HEK293 (cell line): ENCODE measurements at regions not wholly inside any gene's neighbourhood (a gene's known extent, or its start where the extent isn't known, plus 50 kb on each side); places are given as distances from the start of the nearest gene placed in this dataset.

Experiments
- CTCF ChIA-PET: fragments of 350-600 bp; formaldehyde crosslinking; extraction: SDS; loops from one replicate; lab custom pipeline; 2021; ENCODE audit warnings: antibody characterized with exemption; lab: Yijun Ruan, JAX
- POLR2A ChIA-PET: fragments of 300-600 bp; formaldehyde crosslinking; extraction: SDS; loops from one replicate; lab custom pipeline; 2020; ENCODE audit warnings: antibody characterized with exemption, inconsistent platforms; lab: Yijun Ruan, JAX
- H3K27ac ChIP-seq: fragments of 200-500 bp; sonication (Bioruptor generic); 2 replicates; pipeline ENCODE4 v1.5.1; 2014; ENCODE audit warnings: low read depth, low read length, control low read depth, inconsistent platforms; ENCODE audit errors: extremely low read depth
- H3K36me3 ChIP-seq, 2 experiments: fragments of 200-500 bp in 1 of 2; sonication (Bioruptor generic) in 1 of 2; 1 replicate in 1 of 2; 2 replicates in 1 of 2; pipeline ENCODE4 v1.5.1; 2014 to 2017; ENCODE audit warnings: inconsistent platforms in 2 of 2, low read length in 2 of 2; ENCODE audit not compliant: control insufficient read depth in 2 of 2, insufficient read depth in 1 of 2
- H3K4me1 ChIP-seq: fragments of 200-500 bp; sonication (Bioruptor generic); 2 replicates; pipeline ENCODE4 v1.5.1; 2014; ENCODE audit warnings: mild to moderate bottlenecking, low read length, inconsistent platforms; ENCODE audit not compliant: control insufficient read depth, insufficient read depth
- H3K4me3 ChIP-seq: 2 replicates; pipeline ENCODE4 v1.5.1; 2011; ENCODE audit warnings: low read depth, mild to moderate bottlenecking, control low read depth, low read length, moderate library complexity
- H3K9me3 ChIP-seq: fragments of 200-500 bp; sonication (Bioruptor generic); 2 replicates; pipeline ENCODE4 v1.5.1; 2014; ENCODE audit warnings: low read depth, low read length, inconsistent platforms; ENCODE audit not compliant: control insufficient read depth, insufficient read depth
- SALL2 ChIP-seq: fragments of 450-650 bp; formaldehyde crosslinking; IDR thresholded peaks from 2 replicates; pipeline ENCODE4 v1.5.0; 2017; ENCODE audit warnings: missing biosample characterization, mild to moderate bottlenecking, missing genetic modification characterization, borderline replicate concordance
- SCRT1 ChIP-seq: fragments of 450-650 bp; formaldehyde crosslinking; IDR thresholded peaks from 2 replicates; pipeline ENCODE4 v1.5.1; 2016; ENCODE audit warnings: missing biosample characterization, missing genetic modification characterization, borderline replicate concordance
- WT1 ChIP-seq: fragments of 450-650 bp; formaldehyde crosslinking; IDR thresholded peaks from 2 replicates; pipeline ENCODE4 v1.5.1; 2016; ENCODE audit warnings: missing biosample characterization, missing genetic modification characterization
- ZBTB48 ChIP-seq: fragments of 450-650 bp; formaldehyde crosslinking; IDR thresholded peaks from 2 replicates; pipeline ENCODE4 v1.5.1; 2016; ENCODE audit warnings: missing biosample characterization, missing genetic modification characterization
- ZBTB7A ChIP-seq: fragments of 450-650 bp; formaldehyde crosslinking; IDR thresholded peaks from 2 replicates; pipeline ENCODE4 v1.5.1; 2016; ENCODE audit warnings: low read depth, missing biosample characterization, missing genetic modification characterization
- ZNF266 ChIP-seq: fragments of 450-650 bp; formaldehyde crosslinking; IDR thresholded peaks from 2 replicates; pipeline ENCODE4 v1.5.1; 2016; ENCODE audit warnings: missing biosample characterization, missing genetic modification characterization, low read depth
- ZNF302 ChIP-seq: fragments of 450-650 bp; formaldehyde crosslinking; IDR thresholded peaks from 2 replicates; pipeline ENCODE4 v1.5.1; 2016; ENCODE audit warnings: missing biosample characterization, missing genetic modification characterization, low read depth
- ZNF324 ChIP-seq: fragments of 450-650 bp; formaldehyde crosslinking; IDR thresholded peaks from 2 replicates; pipeline ENCODE4 v1.5.1; 2016; ENCODE audit warnings: missing biosample characterization, missing genetic modification characterization
- ZNF423 ChIP-seq: fragments of 450-650 bp; formaldehyde crosslinking; IDR thresholded peaks from 2 replicates; pipeline ENCODE4 v1.5.1; 2016; ENCODE audit warnings: missing biosample characterization, missing genetic modification characterization
- ZNF473 ChIP-seq: fragments of 450-650 bp; formaldehyde crosslinking; IDR thresholded peaks from 2 replicates; pipeline ENCODE4 v1.5.1; 2017; ENCODE audit warnings: missing biosample characterization, missing genetic modification characterization
- ZNF521 ChIP-seq: fragments of 450-650 bp; formaldehyde crosslinking; IDR thresholded peaks from 2 replicates; pipeline ENCODE4 v1.5.1; 2017; ENCODE audit warnings: missing biosample characterization, mild to moderate bottlenecking, missing genetic modification characterization
- ZNF549 ChIP-seq: fragments of 450-650 bp; IDR thresholded peaks from 2 replicates; pipeline ENCODE4 v1.5.1; 2018; ENCODE audit warnings: missing biosample characterization, missing genetic modification characterization, mild to moderate bottlenecking, inconsistent platforms, moderate library complexity
- ZNF561 ChIP-seq: fragments of 450-650 bp; IDR thresholded peaks from 2 replicates; pipeline ENCODE4 v1.5.1; 2018; ENCODE audit warnings: missing biosample characterization, missing genetic modification characterization, borderline replicate concordance
- ZNF596 ChIP-seq: fragments of 450-650 bp; IDR thresholded peaks from 2 replicates; pipeline ENCODE4 v1.5.0; 2018; ENCODE audit warnings: missing biosample characterization, mild to moderate bottlenecking, missing genetic modification characterization, moderate library complexity
- ZNF624 ChIP-seq: fragments of 450-650 bp; formaldehyde crosslinking; IDR thresholded peaks from 2 replicates; pipeline ENCODE4 v1.5.1; 2017; ENCODE audit warnings: missing biosample characterization, missing genetic modification characterization
- ZNF626 ChIP-seq: fragments of 450-650 bp; sonication (Bioruptor Pico); formaldehyde crosslinking; IDR thresholded peaks from 2 replicates; pipeline ENCODE4 v1.5.1; 2018; ENCODE audit warnings: missing biosample characterization, missing genetic modification characterization, inconsistent platforms
- ZNF707 ChIP-seq: fragments of 450-650 bp; formaldehyde crosslinking; IDR thresholded peaks from 2 replicates; pipeline ENCODE4 v1.5.1; 2016; ENCODE audit warnings: missing biosample characterization, missing genetic modification characterization
- ZNF76 ChIP-seq: fragments of 450-650 bp; formaldehyde crosslinking; IDR thresholded peaks from 2 replicates; pipeline ENCODE4; 2016; ENCODE audit warnings: low read depth, missing biosample characterization, missing genetic modification characterization, borderline replicate concordance
- ZNF776 ChIP-seq: fragments of 450-650 bp; formaldehyde crosslinking; IDR thresholded peaks from 2 replicates; pipeline ENCODE4 v1.5.0; 2017; ENCODE audit warnings: missing biosample characterization, missing genetic modification characterization, borderline replicate concordance
- ZNF792 ChIP-seq: fragments of 450-650 bp; formaldehyde crosslinking; IDR thresholded peaks from 2 replicates; pipeline ENCODE4 v1.5.1; 2016; ENCODE audit warnings: missing biosample characterization, missing genetic modification characterization
- ZNF837 ChIP-seq: fragments of 450-650 bp; formaldehyde crosslinking; IDR thresholded peaks from 2 replicates; pipeline ENCODE4 v1.5.1; 2016; ENCODE audit warnings: missing biosample characterization, missing genetic modification characterization
- TF ChIP-seq, protein P1 (sequence below): fragments of 450-650 bp; formaldehyde crosslinking; IDR thresholded peaks from 2 replicates; pipeline ENCODE4 v1.5.1; 2017; ENCODE audit warnings: missing biosample characterization, missing genetic modification characterization
- TF ChIP-seq, protein P2 (sequence below): fragments of 450-650 bp; formaldehyde crosslinking; IDR thresholded peaks from 2 replicates; pipeline ENCODE4 v1.5.1; 2016; ENCODE audit warnings: missing biosample characterization, missing genetic modification characterization
- TF ChIP-seq, protein P3 (sequence below): fragments of 450-650 bp; formaldehyde crosslinking; IDR thresholded peaks from 2 replicates; pipeline ENCODE4 v1.5.1; 2016; ENCODE audit warnings: missing biosample characterization, missing genetic modification characterization
- TF ChIP-seq, protein P4 (sequence below): fragments of 450-650 bp; formaldehyde crosslinking; optimal IDR thresholded peaks from 2 replicates; pipeline ENCODE3; 2016; ENCODE audit warnings: missing biosample characterization, mild to moderate bottlenecking, missing genetic modification characterization

DNA sequence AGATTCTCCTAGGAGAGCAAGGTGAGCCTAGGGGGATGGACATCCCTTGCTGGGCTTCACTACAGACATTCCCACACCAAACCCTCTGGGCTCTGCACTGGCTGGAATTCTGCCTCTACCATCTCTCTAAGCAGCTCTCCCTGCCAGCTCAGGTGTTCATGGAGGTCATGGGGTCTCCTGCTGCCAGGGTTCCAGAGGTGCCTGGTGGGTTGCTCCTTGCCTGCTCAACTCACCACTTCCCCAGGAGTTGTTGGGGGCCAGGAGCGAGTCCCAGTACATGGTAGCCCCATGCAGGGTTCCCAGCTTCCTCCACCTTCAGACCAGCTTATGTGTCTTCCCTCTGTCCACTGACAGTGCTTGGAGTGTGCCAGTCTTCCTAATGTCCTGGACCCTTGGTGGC, 167.8 kb upstream of the PAQR3 start (continued):
- TF ChIP-seq, protein P1, sequence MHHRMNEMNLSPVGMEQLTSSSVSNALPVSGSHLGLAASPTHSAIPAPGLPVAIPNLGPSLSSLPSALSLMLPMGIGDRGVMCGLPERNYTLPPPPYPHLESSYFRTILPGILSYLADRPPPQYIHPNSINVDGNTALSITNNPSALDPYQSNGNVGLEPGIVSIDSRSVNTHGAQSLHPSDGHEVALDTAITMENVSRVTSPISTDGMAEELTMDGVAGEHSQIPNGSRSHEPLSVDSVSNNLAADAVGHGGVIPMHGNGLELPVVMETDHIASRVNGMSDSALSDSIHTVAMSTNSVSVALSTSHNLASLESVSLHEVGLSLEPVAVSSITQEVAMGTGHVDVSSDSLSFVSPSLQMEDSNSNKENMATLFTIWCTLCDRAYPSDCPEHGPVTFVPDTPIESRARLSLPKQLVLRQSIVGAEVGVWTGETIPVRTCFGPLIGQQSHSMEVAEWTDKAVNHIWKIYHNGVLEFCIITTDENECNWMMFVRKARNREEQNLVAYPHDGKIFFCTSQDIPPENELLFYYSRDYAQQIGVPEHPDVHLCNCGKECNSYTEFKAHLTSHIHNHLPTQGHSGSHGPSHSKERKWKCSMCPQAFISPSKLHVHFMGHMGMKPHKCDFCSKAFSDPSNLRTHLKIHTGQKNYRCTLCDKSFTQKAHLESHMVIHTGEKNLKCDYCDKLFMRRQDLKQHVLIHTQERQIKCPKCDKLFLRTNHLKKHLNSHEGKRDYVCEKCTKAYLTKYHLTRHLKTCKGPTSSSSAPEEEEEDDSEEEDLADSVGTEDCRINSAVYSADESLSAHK = no peak
- no peak for TF ChIP-seq ZNF707

DNA sequence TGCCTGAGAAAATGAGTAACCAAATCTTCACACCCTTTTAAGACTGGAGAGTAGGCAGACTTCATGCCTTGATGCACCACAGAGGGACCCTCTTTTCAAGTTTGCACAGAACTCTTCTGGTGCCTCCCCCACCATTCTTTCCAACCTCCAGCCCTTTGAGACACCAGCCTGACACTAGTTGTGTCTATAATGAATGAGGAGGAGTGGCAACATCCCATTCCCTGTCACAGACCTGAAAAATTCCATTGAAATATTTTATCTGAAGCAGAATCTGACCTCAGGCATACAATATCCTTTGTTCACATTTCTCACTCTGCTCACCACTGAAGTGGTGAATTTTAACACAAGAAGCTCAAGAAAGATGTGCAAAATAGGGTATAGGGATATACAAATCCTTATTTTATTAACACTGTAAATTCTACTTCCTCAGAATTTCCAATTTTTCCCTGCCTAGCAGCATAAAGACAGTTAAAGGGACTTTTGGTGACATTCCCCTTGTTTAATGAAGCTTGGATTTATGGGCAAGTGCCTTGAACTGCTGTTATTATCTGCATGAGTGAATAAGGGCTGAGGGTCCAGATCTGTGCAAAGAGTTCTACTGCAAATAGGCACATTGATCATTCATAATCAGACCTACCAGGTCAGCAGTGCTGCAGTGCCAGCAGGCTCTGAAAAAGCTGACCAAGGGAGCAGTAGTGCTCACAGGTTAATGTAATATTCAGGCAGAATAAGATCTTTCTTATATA, 149.9 kb upstream of the PAQR3 start:
- Histone ChIP-seq H3K4me1 (no peaks in the 10 kb centered on the region), H3K4me3 (no peak overlapping the region), H3K9me3 (no peaks in the 10 kb centered on the region), H3K27ac (no peak overlapping the region), H3K36me3 (no peaks in the 10 kb centered on the region)
- ChIA-PET CTCF (interaction anchor here (0.6 kb wide), 1 partner anchor 1680 kb away, joined by 5 read pairs; no protein-coding TSS in a partner anchor), POLR2A (no interaction called here)
- TF ChIP-seq ZNF549 = no peak
- TF ChIP-seq ZNF626 (tag by site-specific recombination) = no peak
- TF ChIP-seq ZNF596 (tag by site-specific recombination) = no peak
- no peak for TF ChIP-seq ZNF302 (tag by site-specific recombination)
- TF ChIP-seq SCRT1 (tag by site-specific recombination) = no peak
- TF ChIP-seq, protein P2, sequence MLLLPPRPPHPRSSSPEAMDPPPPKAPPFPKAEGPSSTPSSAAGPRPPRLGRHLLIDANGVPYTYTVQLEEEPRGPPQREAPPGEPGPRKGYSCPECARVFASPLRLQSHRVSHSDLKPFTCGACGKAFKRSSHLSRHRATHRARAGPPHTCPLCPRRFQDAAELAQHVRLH (tag by site-specific recombination) = no peak

DNA sequence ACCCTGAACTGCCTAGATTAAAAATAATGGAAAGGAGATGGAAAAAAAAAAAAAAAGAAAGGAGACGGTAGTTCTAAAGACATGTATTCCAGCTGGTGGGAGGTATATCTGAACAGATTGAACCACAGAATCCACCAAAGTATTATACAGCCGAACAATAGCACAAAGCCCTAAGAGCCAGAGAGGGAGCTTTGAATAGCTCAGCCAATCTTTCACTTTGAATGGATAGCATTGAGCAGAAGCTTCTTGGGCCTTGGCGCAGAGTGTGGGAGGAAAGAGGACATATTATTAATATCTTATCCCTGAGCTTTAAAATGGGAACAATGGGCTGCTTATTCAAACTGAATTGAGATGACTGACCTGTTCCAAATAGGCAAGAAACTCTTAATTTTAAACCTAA, 147.8 kb upstream of the PAQR3 start:
- Histone ChIP-seq H3K4me3 (no peak overlapping the region), H3K9me3 (no peaks in the 10 kb centered on the region), H3K36me3 (no peaks in the 10 kb centered on the region), H3K4me1 (no peaks in the 10 kb centered on the region), H3K27ac (no peak overlapping the region)
- no peak for TF ChIP-seq ZNF561 (tag by site-specific recombination)
- no peak for TF ChIP-seq ZNF521 (tag by site-specific recombination)
- TF ChIP-seq SALL2 (tag by site-specific recombination) = no peak
- TF ChIP-seq ZNF76 = no peak
- TF ChIP-seq ZNF792 (tag by site-specific recombination) = no peak
- no peak for TF ChIP-seq ZBTB48 (tag by site-specific recombination)
- no peak for TF ChIP-seq ZBTB7A
- TF ChIP-seq ZNF624 (tag by site-specific recombination) = no peak
- no peak for TF ChIP-seq ZNF423
- no peak for TF ChIP-seq WT1 (tag by site-specific recombination)
- CTCF ChIA-PET = no interaction called here
- POLR2A ChIA-PET = no interaction called here

DNA sequence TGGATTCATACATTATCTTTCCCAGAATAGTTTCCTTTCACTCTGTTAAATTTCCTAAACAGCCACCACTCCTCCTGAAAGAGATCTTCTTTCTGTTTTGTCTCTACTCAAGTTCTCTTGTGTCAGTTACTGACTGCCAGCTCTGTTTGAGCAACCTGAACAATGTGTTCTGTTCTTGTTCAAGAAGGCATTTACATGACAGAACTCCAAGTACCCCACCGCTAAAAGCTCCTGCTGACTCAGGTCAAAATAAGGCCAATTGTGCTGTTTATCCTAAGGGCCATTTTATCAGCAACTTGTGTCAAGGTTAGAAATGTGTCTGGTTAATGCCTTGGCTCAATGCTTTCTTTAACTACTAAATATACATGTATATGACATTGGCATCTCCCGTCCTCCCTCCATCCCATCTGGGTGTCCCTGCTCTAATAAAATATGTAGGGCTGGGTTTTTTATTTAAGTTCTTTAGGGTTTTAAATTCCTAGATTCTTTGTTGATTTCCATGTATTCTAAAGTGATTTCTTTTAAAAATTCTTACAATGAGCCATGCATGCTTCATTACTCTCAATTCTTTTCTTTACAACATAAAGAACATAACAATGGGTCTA, 144.3 kb upstream of the PAQR3 start:
- no peaks in the 10 kb centered on the region for H3K9me3 ChIP-seq
- no peak overlapping the region for H3K4me3 ChIP-seq
- no peaks in the 10 kb centered on the region for H3K36me3 ChIP-seq
- no peaks in the 10 kb centered on the region for H3K4me1 ChIP-seq
- no peak overlapping the region for H3K27ac ChIP-seq
- CTCF ChIA-PET = no interaction called here
- POLR2A ChIA-PET = no interaction called here
- no peak for TF ChIP-seq ZNF837 (tag by site-specific recombination)
- TF ChIP-seq, protein P3, sequence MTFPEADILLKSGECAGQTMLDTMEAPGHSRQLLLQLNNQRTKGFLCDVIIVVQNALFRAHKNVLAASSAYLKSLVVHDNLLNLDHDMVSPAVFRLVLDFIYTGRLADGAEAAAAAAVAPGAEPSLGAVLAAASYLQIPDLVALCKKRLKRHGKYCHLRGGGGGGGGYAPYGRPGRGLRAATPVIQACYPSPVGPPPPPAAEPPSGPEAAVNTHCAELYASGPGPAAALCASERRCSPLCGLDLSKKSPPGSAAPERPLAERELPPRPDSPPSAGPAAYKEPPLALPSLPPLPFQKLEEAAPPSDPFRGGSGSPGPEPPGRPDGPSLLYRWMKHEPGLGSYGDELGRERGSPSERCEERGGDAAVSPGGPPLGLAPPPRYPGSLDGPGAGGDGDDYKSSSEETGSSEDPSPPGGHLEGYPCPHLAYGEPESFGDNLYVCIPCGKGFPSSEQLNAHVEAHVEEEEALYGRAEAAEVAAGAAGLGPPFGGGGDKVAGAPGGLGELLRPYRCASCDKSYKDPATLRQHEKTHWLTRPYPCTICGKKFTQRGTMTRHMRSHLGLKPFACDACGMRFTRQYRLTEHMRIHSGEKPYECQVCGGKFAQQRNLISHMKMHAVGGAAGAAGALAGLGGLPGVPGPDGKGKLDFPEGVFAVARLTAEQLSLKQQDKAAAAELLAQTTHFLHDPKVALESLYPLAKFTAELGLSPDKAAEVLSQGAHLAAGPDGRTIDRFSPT (tag by site-specific recombination) = no peak
- TF ChIP-seq ZNF776 (tag by site-specific recombination) = no peak
- no peak for TF ChIP-seq ZNF76
- TF ChIP-seq ZNF324 = no peak
- no peak for TF ChIP-seq ZNF473 (tag by site-specific recombination)
- TF ChIP-seq, protein P4, sequence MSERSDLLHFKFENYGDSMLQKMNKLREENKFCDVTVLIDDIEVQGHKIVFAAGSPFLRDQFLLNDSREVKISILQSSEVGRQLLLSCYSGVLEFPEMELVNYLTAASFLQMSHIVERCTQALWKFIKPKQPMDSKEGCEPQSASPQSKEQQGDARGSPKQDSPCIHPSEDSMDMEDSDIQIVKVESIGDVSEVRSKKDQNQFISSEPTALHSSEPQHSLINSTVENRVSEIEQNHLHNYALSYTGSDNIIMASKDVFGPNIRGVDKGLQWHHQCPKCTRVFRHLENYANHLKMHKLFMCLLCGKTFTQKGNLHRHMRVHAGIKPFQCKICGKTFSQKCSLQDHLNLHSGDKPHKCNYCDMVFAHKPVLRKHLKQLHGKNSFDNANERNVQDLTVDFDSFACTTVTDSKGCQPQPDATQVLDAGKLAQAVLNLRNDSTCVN = no peak
- no peak for TF ChIP-seq ZNF266 (tag by site-specific recombination)
